ENCODE measurements at regions not wholly inside any gene's neighbourhood (a gene's known extent, or its start where the extent isn't known, plus 50 kb on each side); places are given as distances from the start of the nearest gene placed in this dataset.

DNA sequence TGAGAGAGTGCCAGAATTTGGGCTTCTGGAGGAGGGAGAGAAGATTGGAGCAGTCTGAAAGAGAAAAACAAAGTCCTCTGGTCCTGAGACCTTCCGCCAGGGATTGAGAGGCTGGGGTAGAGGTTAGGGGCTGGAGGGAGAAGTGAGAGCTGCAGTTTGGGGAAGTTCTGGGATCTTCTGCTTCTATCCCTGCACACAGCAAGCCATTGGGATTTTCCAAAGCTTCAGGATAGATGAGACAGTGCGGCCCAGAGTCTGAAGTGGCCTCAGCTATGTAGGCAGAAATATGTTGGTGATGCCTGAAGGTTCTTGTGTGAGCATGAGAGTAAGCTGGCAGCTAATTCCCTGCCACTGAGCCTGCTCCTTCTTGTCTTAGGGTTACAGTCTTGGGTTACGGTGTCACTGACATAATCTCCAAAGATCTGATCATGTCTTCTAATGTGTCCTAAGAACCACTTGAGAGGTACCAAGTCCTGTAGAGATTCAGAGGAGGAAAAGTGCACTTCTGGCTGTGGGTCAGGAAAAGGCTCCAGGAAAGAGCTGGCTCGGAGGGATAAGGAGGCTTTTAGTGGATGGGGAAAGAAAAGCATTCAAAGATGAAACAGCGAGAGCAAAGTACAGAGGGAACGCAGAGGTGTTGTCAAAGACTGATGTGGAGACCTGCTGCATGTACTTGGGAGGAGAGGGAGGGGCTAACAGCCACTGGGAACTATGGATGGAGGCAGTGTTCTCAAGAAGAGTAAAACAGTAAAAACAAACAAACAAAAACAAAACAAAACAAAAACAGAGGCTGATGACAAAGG lies 131.1 kb upstream of the MYLIP start:
- no peak for TF ChIP-seq CTCF (conservative IDR thresholded peaks at IDR 0.05 in 1 of 2, IDR thresholded peaks at IDR 0.05 in 1 of 2; ENCODE audit: extremely low read depth in 1 of 2, insufficient read depth in 1 of 2, low read depth in 1 of 2, low read length in 2 of 2)
- no peak for TF ChIP-seq EZH2 (IDR thresholded peaks at IDR 0.05; ENCODE audit: borderline replicate concordance, low read length)

All from mammary epithelial cell (primary cell).